Upper lobe of left lung (tissue), 4 donors: ENCODE measurements at regions not wholly inside any gene's neighbourhood (a gene's known extent, or its start where the extent isn't known, plus 50 kb on each side); places are given as distances from the start of the nearest gene placed in this dataset.

Source experiments
- EP300 ChIP-seq, 4 donors: sonication (generic); formaldehyde crosslinking; IDR thresholded peaks; one replicate each; pipeline ENCODE4 v1.5.1; 2017; ENCODE audit warnings: antibody characterized with exemption in 4 of 4, control low read depth in 2 of 4
- POLR2A ChIP-seq, 4 donors: fragments of 450-650 bp; IDR thresholded peaks; one replicate each; pipeline ENCODE4 v1.5.1; 2016 to 2017; ENCODE audit warnings: antibody characterized with exemption in 4 of 4, mild to moderate bottlenecking in 2 of 4
- POLR2AphosphoS5 ChIP-seq, 2 donors: sonication (generic); formaldehyde crosslinking; IDR thresholded peaks; one replicate each; pipeline ENCODE4 v1.5.1; 2017; ENCODE audit warnings: antibody characterized with exemption in 2 of 2
- TF ChIP-seq, protein P1 (sequence below), 6 experiments: fragments of 450-650 bp in 4 of 6; fragments of 200-600 bp in 2 of 6; sonication (generic) in 2 of 6; IDR thresholded peaks; one replicate each; pipeline ENCODE4 v1.5.1; 2016 to 2019; ENCODE audit warnings: antibody characterized with exemption in 6 of 6

DNA sequence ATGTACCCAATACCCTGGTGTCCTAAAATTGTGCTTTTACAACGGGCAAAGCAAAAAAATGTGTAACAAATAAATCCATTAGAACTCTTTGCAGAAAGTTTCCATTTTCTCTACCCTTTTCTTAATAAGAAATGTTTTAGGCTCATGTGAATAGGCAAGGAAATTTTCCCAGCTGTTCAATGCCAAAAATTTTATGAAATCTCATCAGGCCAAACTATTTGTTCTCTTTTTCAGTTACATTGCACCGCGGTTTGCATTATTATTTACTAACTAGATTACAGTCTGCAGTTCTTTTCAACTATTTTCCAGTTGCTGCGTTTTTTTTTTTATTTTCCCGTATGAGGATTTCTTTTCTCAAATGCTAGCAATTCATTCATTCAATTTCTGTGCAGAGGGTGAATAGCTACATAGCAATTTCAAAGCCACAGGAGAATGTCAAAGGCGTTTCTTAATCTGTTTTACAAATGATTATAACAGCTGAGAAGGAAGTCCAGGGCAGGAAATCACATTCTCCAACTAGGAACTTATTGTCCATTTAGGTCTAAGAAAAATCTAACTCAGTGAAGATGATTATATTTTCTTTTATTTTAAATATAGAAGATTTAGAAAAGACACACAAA lies 367.5 kb upstream of the MMADHC start:
- TF ChIP-seq EP300 (IDR thresholded peaks at IDR 0.05) (no peak), POLR2AphosphoS5 (IDR thresholded peaks at IDR 0.05) (no peak), POLR2A (IDR thresholded peaks at IDR 0.05) (no peak)
- TF ChIP-seq, protein P1, sequence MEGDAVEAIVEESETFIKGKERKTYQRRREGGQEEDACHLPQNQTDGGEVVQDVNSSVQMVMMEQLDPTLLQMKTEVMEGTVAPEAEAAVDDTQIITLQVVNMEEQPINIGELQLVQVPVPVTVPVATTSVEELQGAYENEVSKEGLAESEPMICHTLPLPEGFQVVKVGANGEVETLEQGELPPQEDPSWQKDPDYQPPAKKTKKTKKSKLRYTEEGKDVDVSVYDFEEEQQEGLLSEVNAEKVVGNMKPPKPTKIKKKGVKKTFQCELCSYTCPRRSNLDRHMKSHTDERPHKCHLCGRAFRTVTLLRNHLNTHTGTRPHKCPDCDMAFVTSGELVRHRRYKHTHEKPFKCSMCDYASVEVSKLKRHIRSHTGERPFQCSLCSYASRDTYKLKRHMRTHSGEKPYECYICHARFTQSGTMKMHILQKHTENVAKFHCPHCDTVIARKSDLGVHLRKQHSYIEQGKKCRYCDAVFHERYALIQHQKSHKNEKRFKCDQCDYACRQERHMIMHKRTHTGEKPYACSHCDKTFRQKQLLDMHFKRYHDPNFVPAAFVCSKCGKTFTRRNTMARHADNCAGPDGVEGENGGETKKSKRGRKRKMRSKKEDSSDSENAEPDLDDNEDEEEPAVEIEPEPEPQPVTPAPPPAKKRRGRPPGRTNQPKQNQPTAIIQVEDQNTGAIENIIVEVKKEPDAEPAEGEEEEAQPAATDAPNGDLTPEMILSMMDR (IDR thresholded peaks at IDR 0.05), result no peak
